Liver (tissue), 8 donors: ENCODE measurements at regions not wholly inside any gene's neighbourhood (a gene's known extent, or its start where the extent isn't known, plus 50 kb on each side); places are given as distances from the start of the nearest gene placed in this dataset.

Experiments used
- DNase-seq: peaks from one replicate; pipeline ENCODE4 v3.0.0-alpha.2; 2017; ENCODE audit warnings: low spot score
- H3K27ac ChIP-seq, 2 donors: one replicate each; pipeline ENCODE4 v1.7.0; 2013; ENCODE audit warnings: inconsistent platforms in 2 of 2, low read length in 2 of 2, control low read depth in 1 of 2, low read depth in 1 of 2, mild to moderate bottlenecking in 1 of 2
- H3K27me3 ChIP-seq, 4 donors: one replicate each; pipeline versions ENCODE4 v1.6.1 to v1.7.0; 2013; ENCODE audit warnings: low read length in 3 of 4, inconsistent platforms in 1 of 4, mild to moderate bottlenecking in 1 of 4, moderate library complexity in 1 of 4; ENCODE audit not compliant: control insufficient read depth in 4 of 4, insufficient read depth in 4 of 4
- H3K36me3 ChIP-seq, 4 donors: one replicate each; pipeline versions ENCODE4 v1.6.1 to v1.7.0; 2013; ENCODE audit warnings: low read length in 3 of 4, mild to moderate bottlenecking in 3 of 4, low read depth in 1 of 4, moderate library complexity in 1 of 4; ENCODE audit not compliant: control insufficient read depth in 4 of 4, insufficient read depth in 3 of 4
- H3K4me1 ChIP-seq, 4 donors: one replicate each; pipeline versions ENCODE4 v1.6.1 to v1.7.0; 2013; ENCODE audit warnings: low read length in 3 of 4, mild to moderate bottlenecking in 3 of 4, moderate library complexity in 1 of 4; ENCODE audit not compliant: control insufficient read depth in 4 of 4, insufficient read depth in 4 of 4
- H3K4me3 ChIP-seq, 3 donors: one replicate each; pipeline versions ENCODE4 v1.6.1 to v1.7.0; 2013; ENCODE audit warnings: low read length in 3 of 3, control low read depth in 1 of 3, low read depth in 1 of 3, mild to moderate bottlenecking in 1 of 3
- H3K9ac ChIP-seq, 2 donors: one replicate each; pipeline ENCODE4 v1.7.0; 2013; ENCODE audit warnings: low read length in 2 of 2, mild to moderate bottlenecking in 2 of 2, moderate library complexity in 2 of 2, control low read depth in 1 of 2, low read depth in 1 of 2
- H3K9me3 ChIP-seq, 4 donors: one replicate each; pipeline versions ENCODE4 v1.6.1 to v1.7.0; 2013; ENCODE audit warnings: low read length in 3 of 4; ENCODE audit not compliant: control insufficient read depth in 4 of 4
- EGR1 ChIP-seq, 2 donors: IDR thresholded peaks; 2 replicates each; pipeline ENCODE4 v1.6.1; 2016 to 2018; ENCODE audit warnings: antibody characterized with exemption in 2 of 2, low read depth in 2 of 2
- FOXA1 ChIP-seq: IDR thresholded peaks from 2 replicates; pipeline ENCODE4 v1.6.1; 2016; ENCODE audit warnings: antibody characterized with exemption
- FOXA2 ChIP-seq: IDR thresholded peaks from 2 replicates; pipeline ENCODE4 v1.6.1; 2016; ENCODE audit warnings: antibody characterized with exemption
- GABPA ChIP-seq, 2 donors: IDR thresholded peaks in 1 of 2; conservative IDR thresholded peaks in 1 of 2; 2 replicates each; pipeline ENCODE4 v1.6.1; 2016; ENCODE audit warnings: antibody characterized with exemption in 2 of 2, mild to moderate bottlenecking in 1 of 2, moderate library complexity in 1 of 2
- HNF4A ChIP-seq, 2 donors: conservative IDR thresholded peaks; 2 replicates each; pipeline ENCODE4 v1.6.1; 2016; ENCODE audit warnings: antibody characterized with exemption in 2 of 2, mild to moderate bottlenecking in 2 of 2
- HNF4G ChIP-seq: IDR thresholded peaks from 2 replicates; pipeline ENCODE4 v1.6.1; 2016; ENCODE audit warnings: antibody characterized with exemption
- JUND ChIP-seq, 2 donors: IDR thresholded peaks; 2 replicates each; pipeline ENCODE4 v1.6.1; 2016; ENCODE audit warnings: antibody characterized with exemption in 2 of 2
- NR2F2 ChIP-seq: IDR thresholded peaks from 2 replicates; pipeline ENCODE4 v1.6.1; 2016; ENCODE audit warnings: antibody characterized with exemption
- RAD21 ChIP-seq, 2 donors: IDR thresholded peaks; 2 replicates each; pipeline ENCODE4 v1.6.1; 2016; ENCODE audit warnings: antibody characterized with exemption in 2 of 2, mild to moderate bottlenecking in 2 of 2
- RXRA ChIP-seq, 2 donors: IDR thresholded peaks; 2 replicates each; pipeline ENCODE4 v1.6.1; 2017 to 2018; ENCODE audit warnings: antibody characterized with exemption in 2 of 2, mild to moderate bottlenecking in 1 of 2
- SP1 ChIP-seq: IDR thresholded peaks from 2 replicates; pipeline ENCODE4 v1.6.1; 2018; ENCODE audit warnings: antibody characterized with exemption, mild to moderate bottlenecking
- TAF1 ChIP-seq: conservative IDR thresholded peaks from 2 replicates; pipeline ENCODE4 v1.6.1; 2016; ENCODE audit warnings: antibody characterized with exemption, mild to moderate bottlenecking
- YY1 ChIP-seq: IDR thresholded peaks from 2 replicates; pipeline ENCODE4 v1.6.1; 2016; ENCODE audit warnings: antibody characterized with exemption, mild to moderate bottlenecking
- WGBS: extraction: QIAGEN DNeasy Blood & Tissue Kit; methylation state at CpG from one replicate; pipeline ENCODE4 v1.1.7; 2013; 5-methylcytosine and 5-hydroxymethylcytosine counted together
- TF ChIP-seq, protein P1 (sequence below): IDR thresholded peaks from 2 replicates; pipeline ENCODE4 v1.6.1; 2016; ENCODE audit warnings: antibody characterized with exemption
- TF ChIP-seq, protein P2 (sequence below): IDR thresholded peaks from 2 replicates; pipeline ENCODE4 v1.6.1; 2016; ENCODE audit warnings: antibody characterized with exemption
- TF ChIP-seq, protein P3 (sequence below): fragments of 150-350 bp; IDR thresholded peaks from 2 replicates; pipeline ENCODE4 v1.5.1; 2017; ENCODE audit warnings: improper control_type of control experiment, low read depth, low read length; ENCODE audit not compliant: missing input control
- TF ChIP-seq, protein P4 (sequence below): IDR thresholded peaks from 2 replicates; pipeline ENCODE4 v1.6.1; 2016; ENCODE audit warnings: antibody characterized with exemption
- TF ChIP-seq, protein P5 (sequence below): IDR thresholded peaks from 2 replicates; pipeline ENCODE4 v1.6.1; 2016; ENCODE audit warnings: antibody characterized with exemption, mild to moderate bottlenecking
- donor health status: healthy.
- donor health status: healthy.
- donor health status: healthy.
- donor health status: healthy.
- donor health status: healthy.

DNA sequence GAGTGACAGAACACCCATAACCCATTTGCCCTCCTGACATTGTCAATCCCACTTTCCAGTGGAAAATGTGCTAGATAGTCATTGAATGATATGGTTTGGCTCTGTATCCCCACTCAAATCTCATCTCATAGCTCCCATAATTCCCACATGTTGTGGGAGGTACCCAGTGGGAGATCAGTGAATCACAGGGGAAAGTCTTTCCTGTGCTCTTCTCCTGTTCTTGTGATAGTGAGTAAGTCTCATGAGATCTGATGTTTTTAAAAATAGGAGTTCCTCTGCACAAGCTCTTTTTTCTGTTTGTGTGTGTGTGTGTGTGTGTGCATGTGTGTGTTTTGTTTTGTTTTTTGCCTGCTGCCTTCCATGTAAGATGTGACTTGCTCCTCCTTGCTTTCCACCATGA is 191.7 kb downstream of the ARRDC4 start:
- TF ChIP-seq HNF4A (conservative IDR thresholded peaks at IDR 0.05), result no peak
- TF ChIP-seq, protein P1, sequence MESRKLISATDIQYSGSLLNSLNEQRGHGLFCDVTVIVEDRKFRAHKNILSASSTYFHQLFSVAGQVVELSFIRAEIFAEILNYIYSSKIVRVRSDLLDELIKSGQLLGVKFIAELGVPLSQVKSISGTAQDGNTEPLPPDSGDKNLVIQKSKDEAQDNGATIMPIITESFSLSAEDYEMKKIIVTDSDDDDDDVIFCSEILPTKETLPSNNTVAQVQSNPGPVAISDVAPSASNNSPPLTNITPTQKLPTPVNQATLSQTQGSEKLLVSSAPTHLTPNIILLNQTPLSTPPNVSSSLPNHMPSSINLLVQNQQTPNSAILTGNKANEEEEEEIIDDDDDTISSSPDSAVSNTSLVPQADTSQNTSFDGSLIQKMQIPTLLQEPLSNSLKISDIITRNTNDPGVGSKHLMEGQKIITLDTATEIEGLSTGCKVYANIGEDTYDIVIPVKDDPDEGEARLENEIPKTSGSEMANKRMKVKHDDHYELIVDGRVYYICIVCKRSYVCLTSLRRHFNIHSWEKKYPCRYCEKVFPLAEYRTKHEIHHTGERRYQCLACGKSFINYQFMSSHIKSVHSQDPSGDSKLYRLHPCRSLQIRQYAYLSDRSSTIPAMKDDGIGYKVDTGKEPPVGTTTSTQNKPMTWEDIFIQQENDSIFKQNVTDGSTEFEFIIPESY, result no peak
- no peaks in the 10 kb centered on the region for H3K4me1 ChIP-seq
- H3K9me3 ChIP-seq, result no peaks in the 10 kb centered on the region
- no peak for DNase-seq
- no peak overlapping the region for H3K27ac ChIP-seq
- H3K9ac ChIP-seq, result no peak overlapping the region
- no peak overlapping the region for H3K4me3 ChIP-seq
- H3K27me3 ChIP-seq, result peaks cover 0 to 5% (median 0%) of the 10 kb centered on the region in 4 donors
- no peaks in the 10 kb centered on the region for H3K36me3 ChIP-seq

DNA sequence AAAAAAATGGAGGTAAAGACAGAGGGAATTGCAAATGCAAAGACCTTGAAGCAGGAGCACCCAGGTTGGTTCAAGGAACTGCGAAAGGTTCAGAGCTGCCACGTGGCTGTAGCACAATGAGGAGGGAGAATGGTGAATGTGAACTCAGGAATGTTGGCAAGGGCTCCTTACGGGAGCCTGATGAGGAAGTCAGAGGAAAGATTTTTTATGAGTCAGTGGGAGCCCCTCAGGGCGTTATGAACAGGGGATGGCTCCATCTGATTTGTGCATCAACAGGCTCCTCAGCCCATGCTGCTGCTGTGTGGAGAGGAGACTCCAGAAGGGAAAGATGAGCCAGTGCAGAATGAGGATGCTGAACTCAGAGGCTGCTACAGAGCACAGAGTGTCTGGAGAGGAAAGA is 194.4 kb downstream of the ARRDC4 start:
- Histone ChIP-seq H3K9me3 (no peaks in the 10 kb centered on the region), H3K27ac (no peak overlapping the region), H3K9ac (no peak overlapping the region), H3K27me3 (no peaks in the 10 kb centered on the region), H3K4me3 (no peak overlapping the region), H3K36me3 (no peaks in the 10 kb centered on the region), H3K4me1 (no peaks in the 10 kb centered on the region)
- DNase-seq, result no peak
- no peak for TF ChIP-seq HNF4A (conservative IDR thresholded peaks at IDR 0.05)
- TF ChIP-seq, protein P2, sequence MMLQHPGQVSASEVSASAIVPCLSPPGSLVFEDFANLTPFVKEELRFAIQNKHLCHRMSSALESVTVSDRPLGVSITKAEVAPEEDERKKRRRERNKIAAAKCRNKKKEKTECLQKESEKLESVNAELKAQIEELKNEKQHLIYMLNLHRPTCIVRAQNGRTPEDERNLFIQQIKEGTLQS, result no peak
- no peak for TF ChIP-seq FOXA2
- no peak for TF ChIP-seq GABPA (IDR thresholded peaks at IDR 0.05 in 1 of 2, conservative IDR thresholded peaks at IDR 0.05 in 1 of 2)
- TF ChIP-seq NR2F2, result no peak
- TF ChIP-seq YY1, result no peak
- no peak for TF ChIP-seq TAF1
- no peak for TF ChIP-seq SP1
- no peak for TF ChIP-seq EGR1 (IDR thresholded peaks at IDR 0.05; ENCODE audit: low read depth in 2 of 2)
- TF ChIP-seq, protein P3, sequence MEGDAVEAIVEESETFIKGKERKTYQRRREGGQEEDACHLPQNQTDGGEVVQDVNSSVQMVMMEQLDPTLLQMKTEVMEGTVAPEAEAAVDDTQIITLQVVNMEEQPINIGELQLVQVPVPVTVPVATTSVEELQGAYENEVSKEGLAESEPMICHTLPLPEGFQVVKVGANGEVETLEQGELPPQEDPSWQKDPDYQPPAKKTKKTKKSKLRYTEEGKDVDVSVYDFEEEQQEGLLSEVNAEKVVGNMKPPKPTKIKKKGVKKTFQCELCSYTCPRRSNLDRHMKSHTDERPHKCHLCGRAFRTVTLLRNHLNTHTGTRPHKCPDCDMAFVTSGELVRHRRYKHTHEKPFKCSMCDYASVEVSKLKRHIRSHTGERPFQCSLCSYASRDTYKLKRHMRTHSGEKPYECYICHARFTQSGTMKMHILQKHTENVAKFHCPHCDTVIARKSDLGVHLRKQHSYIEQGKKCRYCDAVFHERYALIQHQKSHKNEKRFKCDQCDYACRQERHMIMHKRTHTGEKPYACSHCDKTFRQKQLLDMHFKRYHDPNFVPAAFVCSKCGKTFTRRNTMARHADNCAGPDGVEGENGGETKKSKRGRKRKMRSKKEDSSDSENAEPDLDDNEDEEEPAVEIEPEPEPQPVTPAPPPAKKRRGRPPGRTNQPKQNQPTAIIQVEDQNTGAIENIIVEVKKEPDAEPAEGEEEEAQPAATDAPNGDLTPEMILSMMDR, result no peak
- no peak for TF ChIP-seq FOXA1
- no peak for TF ChIP-seq RAD21 (IDR thresholded peaks at IDR 0.05)
- TF ChIP-seq RXRA (IDR thresholded peaks at IDR 0.05), result no peak
- no peak for TF ChIP-seq HNF4G
- no peak for TF ChIP-seq JUND (IDR thresholded peaks at IDR 0.05)
- TF ChIP-seq, protein P4, sequence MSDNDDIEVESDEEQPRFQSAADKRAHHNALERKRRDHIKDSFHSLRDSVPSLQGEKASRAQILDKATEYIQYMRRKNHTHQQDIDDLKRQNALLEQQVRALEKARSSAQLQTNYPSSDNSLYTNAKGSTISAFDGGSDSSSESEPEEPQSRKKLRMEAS, result no peak
- TF ChIP-seq, protein P5, sequence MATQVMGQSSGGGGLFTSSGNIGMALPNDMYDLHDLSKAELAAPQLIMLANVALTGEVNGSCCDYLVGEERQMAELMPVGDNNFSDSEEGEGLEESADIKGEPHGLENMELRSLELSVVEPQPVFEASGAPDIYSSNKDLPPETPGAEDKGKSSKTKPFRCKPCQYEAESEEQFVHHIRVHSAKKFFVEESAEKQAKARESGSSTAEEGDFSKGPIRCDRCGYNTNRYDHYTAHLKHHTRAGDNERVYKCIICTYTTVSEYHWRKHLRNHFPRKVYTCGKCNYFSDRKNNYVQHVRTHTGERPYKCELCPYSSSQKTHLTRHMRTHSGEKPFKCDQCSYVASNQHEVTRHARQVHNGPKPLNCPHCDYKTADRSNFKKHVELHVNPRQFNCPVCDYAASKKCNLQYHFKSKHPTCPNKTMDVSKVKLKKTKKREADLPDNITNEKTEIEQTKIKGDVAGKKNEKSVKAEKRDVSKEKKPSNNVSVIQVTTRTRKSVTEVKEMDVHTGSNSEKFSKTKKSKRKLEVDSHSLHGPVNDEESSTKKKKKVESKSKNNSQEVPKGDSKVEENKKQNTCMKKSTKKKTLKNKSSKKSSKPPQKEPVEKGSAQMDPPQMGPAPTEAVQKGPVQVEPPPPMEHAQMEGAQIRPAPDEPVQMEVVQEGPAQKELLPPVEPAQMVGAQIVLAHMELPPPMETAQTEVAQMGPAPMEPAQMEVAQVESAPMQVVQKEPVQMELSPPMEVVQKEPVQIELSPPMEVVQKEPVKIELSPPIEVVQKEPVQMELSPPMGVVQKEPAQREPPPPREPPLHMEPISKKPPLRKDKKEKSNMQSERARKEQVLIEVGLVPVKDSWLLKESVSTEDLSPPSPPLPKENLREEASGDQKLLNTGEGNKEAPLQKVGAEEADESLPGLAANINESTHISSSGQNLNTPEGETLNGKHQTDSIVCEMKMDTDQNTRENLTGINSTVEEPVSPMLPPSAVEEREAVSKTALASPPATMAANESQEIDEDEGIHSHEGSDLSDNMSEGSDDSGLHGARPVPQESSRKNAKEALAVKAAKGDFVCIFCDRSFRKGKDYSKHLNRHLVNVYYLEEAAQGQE, result no peak
- TF ChIP-seq, protein P1, result no peak
- whole genome bisulfite sequencing, result 57% methylated on average over 4 of the region's 4 CpGs
